ENCODE measurements at regions not wholly inside any gene's neighbourhood (a gene's known extent, or its start where the extent isn't known, plus 50 kb on each side); places are given as distances from the start of the nearest gene placed in this dataset.

DNA sequence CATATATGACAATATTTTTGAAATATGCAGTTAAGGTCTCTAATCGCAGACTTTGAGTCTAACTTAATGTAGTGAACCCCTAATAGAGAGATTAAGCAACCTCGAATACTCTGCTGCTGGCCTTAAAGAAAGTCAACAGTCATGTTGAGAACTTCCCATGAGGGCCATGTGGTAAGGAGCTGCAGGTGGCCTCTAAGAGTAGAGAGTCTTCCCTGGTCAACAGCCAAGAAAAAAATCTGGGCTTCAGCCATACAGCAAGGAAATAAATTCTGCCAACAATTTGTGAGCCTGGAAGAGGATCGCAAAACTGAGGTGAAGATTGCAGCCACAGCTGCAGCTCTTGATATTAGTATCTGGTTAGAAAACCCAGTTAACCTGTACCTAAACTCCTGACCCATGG lies 935.2 kb upstream of the TYRP1 start:
- DNase-seq (ENCODE audit: extremely low read depth, low read depth): no peak
- TF ChIP-seq, protein P1, sequence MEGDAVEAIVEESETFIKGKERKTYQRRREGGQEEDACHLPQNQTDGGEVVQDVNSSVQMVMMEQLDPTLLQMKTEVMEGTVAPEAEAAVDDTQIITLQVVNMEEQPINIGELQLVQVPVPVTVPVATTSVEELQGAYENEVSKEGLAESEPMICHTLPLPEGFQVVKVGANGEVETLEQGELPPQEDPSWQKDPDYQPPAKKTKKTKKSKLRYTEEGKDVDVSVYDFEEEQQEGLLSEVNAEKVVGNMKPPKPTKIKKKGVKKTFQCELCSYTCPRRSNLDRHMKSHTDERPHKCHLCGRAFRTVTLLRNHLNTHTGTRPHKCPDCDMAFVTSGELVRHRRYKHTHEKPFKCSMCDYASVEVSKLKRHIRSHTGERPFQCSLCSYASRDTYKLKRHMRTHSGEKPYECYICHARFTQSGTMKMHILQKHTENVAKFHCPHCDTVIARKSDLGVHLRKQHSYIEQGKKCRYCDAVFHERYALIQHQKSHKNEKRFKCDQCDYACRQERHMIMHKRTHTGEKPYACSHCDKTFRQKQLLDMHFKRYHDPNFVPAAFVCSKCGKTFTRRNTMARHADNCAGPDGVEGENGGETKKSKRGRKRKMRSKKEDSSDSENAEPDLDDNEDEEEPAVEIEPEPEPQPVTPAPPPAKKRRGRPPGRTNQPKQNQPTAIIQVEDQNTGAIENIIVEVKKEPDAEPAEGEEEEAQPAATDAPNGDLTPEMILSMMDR (IDR thresholded peaks at IDR 0.05; ENCODE audit: low read depth, low read length, missing control alignments): no peak
- H3K4me3 ChIP-seq (replicated peaks; ENCODE audit: low read depth, low read length): no peak overlapping the region

DNA sequence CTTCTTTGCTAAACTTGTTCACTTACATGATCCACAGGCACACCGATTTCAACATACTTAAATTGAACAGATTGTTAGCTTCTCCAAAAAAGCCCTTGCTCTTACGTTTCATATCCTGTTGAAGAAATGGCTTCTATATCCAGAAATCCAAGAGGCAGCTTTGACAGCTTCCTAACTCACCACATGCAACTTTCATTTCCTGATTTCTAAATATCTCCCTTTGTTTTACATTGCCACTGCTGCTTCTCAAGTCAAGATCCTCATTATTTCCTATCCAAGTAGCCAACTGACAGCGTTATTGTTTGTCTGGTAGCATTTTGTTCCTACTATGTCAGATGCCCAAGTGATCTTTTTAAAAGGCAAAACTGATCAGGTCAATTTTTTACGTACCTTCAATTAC lies 913.2 kb upstream of the TYRP1 start:
- no peak for DNase-seq (ENCODE audit: extremely low read depth, low read depth)
- TF ChIP-seq, protein P1 (IDR thresholded peaks at IDR 0.05; ENCODE audit: low read depth, low read length, missing control alignments): no peak
- no peak overlapping the region for H3K4me3 ChIP-seq (replicated peaks; ENCODE audit: low read depth, low read length)

DNA sequence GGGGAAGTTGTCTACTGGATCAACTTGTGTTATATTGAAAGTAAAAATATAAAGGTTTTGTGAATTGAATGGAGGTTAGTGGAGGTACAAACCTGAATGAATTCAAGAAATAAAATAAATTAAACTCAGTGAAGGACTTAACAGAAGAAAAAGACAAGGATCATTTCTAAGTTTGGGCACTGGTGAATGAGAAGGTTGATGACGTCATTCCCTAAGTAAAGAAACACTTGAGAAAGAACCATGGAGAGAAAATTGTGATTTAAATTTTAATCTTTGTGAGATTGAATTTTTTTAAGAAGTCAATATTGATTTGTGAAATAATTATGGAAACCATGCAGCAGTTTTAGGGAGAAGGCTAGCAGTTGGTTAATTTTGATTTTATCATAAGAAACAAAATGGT lies 900.3 kb upstream of the TYRP1 start:
- DNase-seq (ENCODE audit: extremely low read depth, low read depth): no peak
- TF ChIP-seq, protein P1 (IDR thresholded peaks at IDR 0.05; ENCODE audit: low read depth, low read length, missing control alignments): no peak
- no peak overlapping the region for H3K4me3 ChIP-seq (replicated peaks; ENCODE audit: low read depth, low read length)

DNA sequence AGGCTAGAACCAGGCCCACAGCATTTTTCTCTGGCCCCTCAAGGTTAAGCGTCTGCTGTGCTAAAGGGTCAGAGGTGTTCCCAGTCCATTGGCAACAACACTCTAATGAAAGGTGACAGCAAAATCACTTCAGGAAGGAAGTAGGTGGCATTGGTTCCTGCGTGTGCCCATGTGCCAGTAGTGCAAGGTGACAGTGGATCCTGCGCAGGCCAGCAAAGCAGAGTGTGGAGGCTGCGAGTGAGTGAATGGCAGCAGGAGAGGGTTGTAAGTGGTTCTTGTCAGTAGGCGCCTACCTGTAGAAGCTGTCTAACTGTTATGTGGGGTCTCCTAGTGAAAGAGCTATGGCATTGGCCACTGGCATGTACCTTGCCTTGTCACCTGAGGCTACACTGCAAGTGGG lies 898.2 kb upstream of the TYRP1 start:
- TF ChIP-seq, protein P1 (IDR thresholded peaks at IDR 0.05; ENCODE audit: low read depth, low read length, missing control alignments): no peak
- no peak overlapping the region for H3K4me3 ChIP-seq (replicated peaks; ENCODE audit: low read depth, low read length)
- no peak for DNase-seq (ENCODE audit: extremely low read depth, low read depth)

DNA sequence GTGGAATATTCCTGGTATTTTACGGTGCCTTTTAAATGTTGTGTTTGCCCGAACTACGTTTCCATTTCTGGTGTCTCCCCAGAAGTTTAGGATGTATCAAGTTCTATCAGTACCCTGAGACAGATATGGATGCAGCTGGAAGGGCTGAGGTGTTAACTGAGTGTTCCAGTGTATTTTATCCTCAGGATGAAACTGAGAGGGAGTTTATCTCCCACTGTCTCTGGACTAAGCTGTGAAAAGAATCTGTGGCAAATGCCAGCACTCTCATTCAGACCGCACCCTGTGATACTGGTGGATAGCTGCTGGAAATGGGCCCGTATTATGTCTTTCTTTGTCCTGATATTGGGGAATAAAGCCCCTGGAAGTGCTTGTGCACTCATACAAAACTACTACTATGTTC lies 887.2 kb upstream of the TYRP1 start:
- TF ChIP-seq, protein P1 (IDR thresholded peaks at IDR 0.05; ENCODE audit: low read depth, low read length, missing control alignments): no peak
- no peak for DNase-seq (ENCODE audit: extremely low read depth, low read depth)
- no peak overlapping the region for H3K4me3 ChIP-seq (replicated peaks; ENCODE audit: low read depth, low read length)

DNA sequence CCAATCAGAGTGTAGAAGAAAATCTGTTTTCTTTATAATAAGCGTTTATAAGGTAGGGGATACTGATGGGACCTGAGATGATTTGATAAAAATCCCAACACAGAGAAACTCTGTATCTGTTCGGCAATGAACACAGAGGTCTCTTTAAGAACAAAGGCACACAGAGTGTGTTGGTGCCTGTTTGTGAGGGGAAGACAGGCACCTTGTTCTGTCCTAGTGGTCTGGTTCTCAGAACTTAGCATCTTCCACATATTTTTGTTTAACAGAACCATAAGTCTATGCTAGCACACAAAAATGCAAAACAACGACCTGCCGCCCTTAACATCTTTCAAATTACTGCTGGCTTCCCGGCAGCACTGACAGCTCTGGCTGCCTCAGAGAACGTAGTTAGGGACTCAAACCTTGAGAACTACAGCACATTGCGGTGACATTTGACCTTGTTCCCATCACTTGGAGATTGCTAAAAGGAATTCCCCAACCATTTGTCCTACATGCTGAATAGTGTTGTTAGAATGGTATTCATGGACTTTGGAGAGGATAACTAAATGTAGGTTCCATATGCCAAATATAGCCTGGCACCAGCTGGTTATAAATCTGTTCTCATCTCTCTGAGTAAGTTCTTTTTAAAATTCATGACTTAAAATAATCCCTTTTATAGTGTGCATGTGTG lies 871.7 kb upstream of the TYRP1 start:
- no peak for DNase-seq (ENCODE audit: extremely low read depth, low read depth)
- H3K4me3 ChIP-seq (replicated peaks; ENCODE audit: low read depth, low read length): no peak overlapping the region
- TF ChIP-seq, protein P1 (IDR thresholded peaks at IDR 0.05; ENCODE audit: low read depth, low read length, missing control alignments): no peak

DNA sequence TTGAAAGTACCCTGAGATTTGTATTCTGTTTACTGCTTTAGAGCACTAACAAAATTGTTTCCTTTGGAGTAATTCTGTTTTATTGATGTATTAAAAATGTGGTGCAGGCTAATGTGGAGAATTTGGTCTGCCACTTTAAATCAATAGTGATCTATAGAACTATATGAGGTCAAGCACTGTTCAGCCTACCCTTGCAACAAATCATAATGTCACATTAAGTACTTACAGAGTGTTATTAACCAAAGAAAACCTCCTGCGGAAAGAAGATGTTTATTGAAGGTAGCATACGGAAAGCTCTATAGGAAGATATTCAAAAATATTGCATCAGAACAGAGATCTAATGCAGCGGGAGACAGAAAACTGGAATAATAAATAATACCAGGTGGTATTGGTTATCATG lies 865.0 kb upstream of the TYRP1 start:
- H3K4me3 ChIP-seq (replicated peaks; ENCODE audit: low read depth, low read length): no peak overlapping the region
- no peak for DNase-seq (ENCODE audit: extremely low read depth, low read depth)
- TF ChIP-seq, protein P1 (IDR thresholded peaks at IDR 0.05; ENCODE audit: low read depth, low read length, missing control alignments): no peak

Measured in HFF-Myc (cell line).